Neuronal stem cell (in vitro differentiated cells): ENCODE measurements at regions not wholly inside any gene's neighbourhood (a gene's known extent, or its start where the extent isn't known, plus 50 kb on each side); places are given as distances from the start of the nearest gene placed in this dataset.

Source experiments
- DNase-seq: peaks from one replicate; pipeline ENCODE4 v3.0.0-alpha.2; 2013; ENCODE audit warnings: low spot score
- H2AFZ ChIP-seq: one replicate; pipeline ENCODE4 v1.6.1; 2013; ENCODE audit warnings: mild to moderate bottlenecking, low read length, inconsistent platforms
- H2AK5ac ChIP-seq: 2 replicates; pipeline ENCODE4 v1.6.1; 2013; ENCODE audit warnings: low read depth, mild to moderate bottlenecking, inconsistent platforms, low read length, moderate library complexity, mixed read lengths
- H2BK120ac ChIP-seq: 2 replicates; pipeline ENCODE4 v1.6.1; 2013; ENCODE audit warnings: low read depth, mild to moderate bottlenecking, inconsistent platforms, low read length, moderate library complexity, mixed read lengths
- H2BK12ac ChIP-seq: one replicate; pipeline ENCODE4 v1.6.1; 2013; ENCODE audit warnings: low read length, inconsistent platforms
- H2BK15ac ChIP-seq: 2 replicates; pipeline ENCODE4 v1.6.1; 2013; ENCODE audit warnings: mild to moderate bottlenecking, low read length, inconsistent platforms, mixed read lengths
- H2BK5ac ChIP-seq: one replicate; pipeline ENCODE4 v1.6.1; 2013; ENCODE audit warnings: inconsistent platforms, mild to moderate bottlenecking, low read length, moderate library complexity
- H3K14ac ChIP-seq: one replicate; pipeline ENCODE4 v1.6.1; 2013; ENCODE audit warnings: low read length, inconsistent platforms
- H3K18ac ChIP-seq: 2 replicates; pipeline ENCODE4 v1.6.1; 2013; ENCODE audit warnings: low read length, inconsistent platforms
- H3K23ac ChIP-seq: 2 replicates; pipeline ENCODE4 v1.6.1; 2013; ENCODE audit warnings: low read depth, mild to moderate bottlenecking, mixed read lengths, low read length, inconsistent platforms; ENCODE audit not compliant: poor library complexity
- H3K27ac ChIP-seq: replicated peaks from 3 replicates; pipeline ENCODE4 v1.5.1; 2013; ENCODE audit warnings: low read length, inconsistent platforms
- H3K27me3 ChIP-seq, 3 experiments: 2 replicates each; pipeline ENCODE4 v1.6.1; 2013; ENCODE audit warnings: low read length in 3 of 3, mild to moderate bottlenecking in 2 of 3, inconsistent platforms in 1 of 3, low read depth in 1 of 3, mixed read lengths in 1 of 3, moderate library complexity in 1 of 3; ENCODE audit not compliant: control insufficient read depth in 3 of 3, insufficient read depth in 3 of 3
- H3K36me3 ChIP-seq, 2 donors: replicated peaks in 1 of 2; 2 replicates each; pipeline ENCODE4 v1.6.1; 2013; ENCODE audit warnings: low read length in 2 of 2; ENCODE audit not compliant: control insufficient read depth in 2 of 2, insufficient read depth in 2 of 2
- H3K4ac ChIP-seq: 2 replicates; pipeline ENCODE4 v1.6.1; 2013; ENCODE audit warnings: inconsistent platforms, mild to moderate bottlenecking, low read length, moderate library complexity
- H3K4me1 ChIP-seq, 2 donors: 1 replicate in 1 of 2; 2 replicates in 1 of 2; pipeline ENCODE4 v1.6.1; 2013; ENCODE audit warnings: low read length in 2 of 2, low read depth in 1 of 2; ENCODE audit not compliant: control insufficient read depth in 2 of 2, insufficient read depth in 1 of 2
- H3K4me2 ChIP-seq: one replicate; pipeline ENCODE4 v1.6.1; 2013; ENCODE audit warnings: mild to moderate bottlenecking, low read length, inconsistent platforms; ENCODE audit not compliant: insufficient read depth, poor library complexity, severe bottlenecking
- H3K4me3 ChIP-seq, 2 donors: 2 replicates each; pipeline ENCODE4 v1.5.1; 2013; ENCODE audit warnings: low read length in 2 of 2, mild to moderate bottlenecking in 2 of 2, inconsistent platforms in 1 of 2, moderate library complexity in 1 of 2
- H3K79me1 ChIP-seq: one replicate; pipeline ENCODE4 v1.6.1; 2013; ENCODE audit warnings: low read depth, mild to moderate bottlenecking, inconsistent platforms, low read length, moderate library complexity
- H3K9ac ChIP-seq: one replicate; pipeline ENCODE4 v1.6.1; 2013; ENCODE audit warnings: mild to moderate bottlenecking, low read depth, low read length, inconsistent platforms; ENCODE audit not compliant: poor library complexity
- H3K9me3 ChIP-seq, 2 donors: replicated peaks in 1 of 2; 2 replicates each; pipeline versions ENCODE3 to v1.6.1; 2013; ENCODE audit warnings: low read length in 2 of 2, mild to moderate bottlenecking in 2 of 2, inconsistent platforms in 1 of 2, low read depth in 1 of 2, mixed read lengths in 1 of 2, moderate library complexity in 1 of 2; ENCODE audit not compliant: control insufficient read depth in 2 of 2, insufficient read depth in 1 of 2
- H4K8ac ChIP-seq: one replicate; pipeline ENCODE4 v1.6.1; 2013; ENCODE audit warnings: low read depth, mild to moderate bottlenecking, inconsistent platforms, low read length, moderate library complexity
- H4K91ac ChIP-seq: one replicate; pipeline ENCODE4 v1.6.1; 2013; ENCODE audit warnings: low read length, low read depth, mild to moderate bottlenecking, inconsistent platforms; ENCODE audit not compliant: poor library complexity
- WGBS, 2 donors: extraction: QIAGEN DNeasy Blood & Tissue Kit; methylation state at CpG; one replicate each; pipeline ENCODE4 v1.1.7; 2013; ENCODE audit warnings: missing lambda C conversion rate in 2 of 2, mixed read lengths in 1 of 2; ENCODE audit not compliant: insufficient read length in 2 of 2, insufficient replicate concordance in 1 of 2; ENCODE audit errors: extremely low coverage in 2 of 2; 5-methylcytosine and 5-hydroxymethylcytosine counted together

GRCh38 chr6:7664003-7664402, 61.9 kb upstream of the BMP6 start:
- H2BK12ac ChIP-seq, result no peak overlapping the region
- H3K9me3 ChIP-seq, result no peaks in the 10 kb centered on the region
- H3K79me1 ChIP-seq, result no peaks in the 10 kb centered on the region
- WGBS, 2 donors, result no CpG with 5 or more reads among the region's 1 CpG
- no peak overlapping the region for H3K18ac ChIP-seq
- no peak overlapping the region for H2BK5ac ChIP-seq
- no peak overlapping the region for H3K4me3 ChIP-seq
- H3K27ac ChIP-seq, result no peak overlapping the region
- peaks cover 0 to 23% (median 0%) of the 10 kb centered on the region in 3 experiments for H3K27me3 ChIP-seq
- no peak overlapping the region for H3K14ac ChIP-seq
- H3K36me3 ChIP-seq, result no peaks in the 10 kb centered on the region
- no peak overlapping the region for H2BK120ac ChIP-seq
- H3K23ac ChIP-seq, result no peak overlapping the region
- H2AFZ ChIP-seq, result no peak overlapping the region
- H3K4ac ChIP-seq, result no peak overlapping the region
- H2BK15ac ChIP-seq, result no peak overlapping the region
- no peak overlapping the region for H3K4me2 ChIP-seq
- no peak overlapping the region for H4K8ac ChIP-seq
- no peak overlapping the region for H4K91ac ChIP-seq
- no peak overlapping the region for H3K9ac ChIP-seq
- H2AK5ac ChIP-seq, result no peak overlapping the region
- no peaks in the 10 kb centered on the region for H3K4me1 ChIP-seq
- no peak for DNase-seq

GRCh38 chr6:7668936-7669335, 57.0 kb upstream of the BMP6 start:
- no peak for DNase-seq
- no peaks in the 10 kb centered on the region for H3K4me1 ChIP-seq
- no peak overlapping the region for H2AK5ac ChIP-seq
- H3K79me1 ChIP-seq, result no peaks in the 10 kb centered on the region
- H3K9ac ChIP-seq, result no peak overlapping the region
- H3K23ac ChIP-seq, result no peak overlapping the region
- peaks cover 0 to 1% of the 10 kb centered on the region in 2 donors for H3K9me3 ChIP-seq
- no peak overlapping the region for H2BK120ac ChIP-seq
- H3K4me3 ChIP-seq, result no peak overlapping the region
- H3K4me2 ChIP-seq, result no peak overlapping the region
- H3K4ac ChIP-seq, result no peak overlapping the region
- H2BK12ac ChIP-seq, result no peak overlapping the region
- no peaks in the 10 kb centered on the region for H3K36me3 ChIP-seq
- no peak overlapping the region for H2AFZ ChIP-seq
- no peak overlapping the region for H3K14ac ChIP-seq
- H4K91ac ChIP-seq, result no peak overlapping the region
- no peak overlapping the region for H3K18ac ChIP-seq
- H2BK5ac ChIP-seq, result no peak overlapping the region
- no peak overlapping the region for H3K27ac ChIP-seq
- WGBS, 2 donors, result no CpG with 5 or more reads among the region's 1 CpG
- peaks cover 0 to 52% (median 0%) of the 10 kb centered on the region in 3 experiments for H3K27me3 ChIP-seq
- H2BK15ac ChIP-seq, result no peak overlapping the region
- no peak overlapping the region for H4K8ac ChIP-seq

DNA sequence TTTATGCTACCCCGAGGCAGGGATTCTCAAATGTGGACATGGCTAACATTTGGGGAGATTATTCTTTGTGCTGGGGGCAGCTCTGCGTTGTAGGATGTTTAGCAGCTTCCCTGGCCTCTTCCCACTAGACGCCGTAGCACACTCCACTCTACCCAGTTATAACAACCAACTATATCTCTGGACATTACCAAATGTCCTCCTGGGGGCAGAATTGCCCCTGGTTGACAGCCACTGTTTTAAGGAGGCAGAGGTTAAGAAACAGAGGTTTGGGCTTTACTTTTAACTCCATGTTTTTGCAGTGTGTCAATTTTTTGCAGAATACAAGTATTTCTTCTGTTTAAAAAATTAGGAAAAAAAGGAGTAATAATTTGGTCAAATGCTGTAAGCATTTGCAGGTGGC, 56.2 kb upstream of the BMP6 start:
- peaks cover 0 to 1% of the 10 kb centered on the region in 2 donors for H3K9me3 ChIP-seq
- H2AK5ac ChIP-seq, result no peak overlapping the region
- no peak overlapping the region for H4K8ac ChIP-seq
- H3K23ac ChIP-seq, result no peak overlapping the region
- H3K79me1 ChIP-seq, result no peaks in the 10 kb centered on the region
- no peaks in the 10 kb centered on the region for H3K36me3 ChIP-seq
- no CpG with 5 or more reads among the region's 4 CpGs for WGBS, 2 donors
- no peak overlapping the region for H3K4me3 ChIP-seq
- H2BK5ac ChIP-seq, result no peak overlapping the region
- no peak overlapping the region for H3K4me2 ChIP-seq
- H2BK15ac ChIP-seq, result no peak overlapping the region
- no peak overlapping the region for H2BK120ac ChIP-seq
- no peak overlapping the region for H3K14ac ChIP-seq
- H3K4me1 ChIP-seq, result no peaks in the 10 kb centered on the region
- H3K27me3 ChIP-seq, result peaks cover 0 to 52% (median 0%) of the 10 kb centered on the region in 3 experiments
- no peak overlapping the region for H3K18ac ChIP-seq
- no peak overlapping the region for H3K27ac ChIP-seq
- no peak overlapping the region for H3K4ac ChIP-seq
- no peak overlapping the region for H3K9ac ChIP-seq
- H2BK12ac ChIP-seq, result no peak overlapping the region
- H4K91ac ChIP-seq, result no peak overlapping the region
- no peak for DNase-seq
- H2AFZ ChIP-seq, result no peak overlapping the region

GRCh38 chr6:7671076-7671475, 54.8 kb upstream of the BMP6 start:
- Histone ChIP-seq H3K9ac (no peak overlapping the region), H3K4me1 (no peaks in the 10 kb centered on the region), H3K14ac (no peak overlapping the region), H3K4me3 (no peak overlapping the region), H2AK5ac (no peak overlapping the region), H3K4ac (no peak overlapping the region), H2BK15ac (no peak overlapping the region), H2BK120ac (no peak overlapping the region), H3K27ac (no peak overlapping the region), H2BK5ac (no peak overlapping the region), H4K91ac (no peak overlapping the region), H3K18ac (no peak overlapping the region), H3K4me2 (no peak overlapping the region), H3K9me3 (peaks cover 0 to 1% of the 10 kb centered on the region in 2 donors), H4K8ac (no peak overlapping the region), H3K79me1 (no peaks in the 10 kb centered on the region), H3K27me3 (peaks cover 0 to 52% (median 0%) of the 10 kb centered on the region in 3 experiments), H3K23ac (no peak overlapping the region), H2AFZ (no peak overlapping the region), H3K36me3 (no peaks in the 10 kb centered on the region), H2BK12ac (no peak overlapping the region)
- no peak for DNase-seq
- WGBS, 2 donors, result no CpG with 5 or more reads among the region's 7 CpGs
